ENCODE measurements at regions not wholly inside any gene's neighbourhood (a gene's known extent, or its start where the extent isn't known, plus 50 kb on each side); places are given as distances from the start of the nearest gene placed in this dataset.

DNA sequence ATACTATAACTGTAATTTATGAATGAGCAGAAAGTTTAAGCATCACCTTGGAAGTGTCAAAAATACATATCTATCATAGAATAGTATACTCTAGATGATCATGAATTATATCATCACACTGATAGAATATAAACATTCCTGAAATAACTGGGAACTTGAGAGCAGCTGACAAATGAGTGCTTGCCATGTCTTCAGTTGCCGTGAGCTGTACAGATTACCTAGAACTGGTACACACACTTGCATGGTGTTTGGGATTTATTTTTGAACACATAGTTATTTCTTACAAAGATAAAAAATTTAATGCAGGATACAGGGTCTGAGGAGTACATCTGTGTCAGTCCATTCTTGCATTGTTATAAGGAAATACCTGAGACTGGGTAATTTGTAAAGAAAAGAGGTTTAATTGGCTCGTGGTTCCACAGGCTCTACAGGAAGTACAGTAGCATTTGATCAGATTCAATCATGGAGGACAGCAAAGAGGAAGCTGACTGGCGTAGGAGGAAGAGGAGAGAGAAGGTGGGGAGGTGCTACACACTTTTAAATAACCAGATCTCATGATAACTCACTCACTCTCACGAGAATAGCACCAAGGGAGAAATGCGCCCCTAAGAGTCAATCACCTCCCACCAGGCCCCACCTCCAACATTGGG is 60.4 kb upstream of the MBNL2 start:
- H2AFZ ChIP-seq: no peak overlapping the region
- H3K9me2 ChIP-seq (replicated peaks; ENCODE audit: insufficient read depth): no peaks in the 10 kb centered on the region
- H3K36me3 ChIP-seq (replicated peaks; ENCODE audit: insufficient read depth, low read depth): no peaks in the 10 kb centered on the region
- 89% methylated on average over 5 of the region's 5 CpGs for WGBS (ENCODE audit: low lambda C conversion rate, missing lambda C conversion rate)
- H3K4me1 ChIP-seq (ENCODE audit: insufficient read depth): no peaks in the 10 kb centered on the region
- DNase-seq (ENCODE audit: low spot score): no peak
- no peak for TF ChIP-seq EZH2phosphoT487 (IDR thresholded peaks at IDR 0.05; ENCODE audit: low read depth, severe bottlenecking, unreplicated experiment)
- no peak for TF ChIP-seq CTCF (IDR thresholded peaks at IDR 0.05; ENCODE audit: poor library complexity)
- TF ChIP-seq EZH2 (IDR thresholded peaks at IDR 0.05; ENCODE audit: borderline replicate concordance): no peak
- no peaks in the 10 kb centered on the region for H3K79me2 ChIP-seq
- no peak overlapping the region for H3K4me2 ChIP-seq
- no peaks in the 10 kb centered on the region for H3K9me3 ChIP-seq (ENCODE audit: low read depth)
- H3K4me3 ChIP-seq: no peak overlapping the region
- no peaks in the 10 kb centered on the region for H3K27me3 ChIP-seq
- no peak overlapping the region for H3K27ac ChIP-seq
- no peaks in the 10 kb centered on the region for H4K20me1 ChIP-seq (ENCODE audit: insufficient read depth, poor library complexity, severe bottlenecking)

GRCh38 chr13:97165502-97166425 is 56.4 kb upstream of the MBNL2 start:
- H3K4me2 ChIP-seq: no peak overlapping the region

GRCh38 chr13:97171136-97171535 is 51.0 kb upstream of the MBNL2 start:
- Histone ChIP-seq H3K4me2 (no peak overlapping the region), H3K4me3 (no peak overlapping the region), H3K9me3 (ENCODE audit: low read depth) (no peaks in the 10 kb centered on the region), H2AFZ (no peak overlapping the region), H3K4me1 (ENCODE audit: insufficient read depth) (no peaks in the 10 kb centered on the region), H3K9me2 (replicated peaks; ENCODE audit: insufficient read depth) (no peaks in the 10 kb centered on the region), H3K27ac (no peak overlapping the region), H3K36me3 (replicated peaks; ENCODE audit: insufficient read depth, low read depth) (no peaks in the 10 kb centered on the region), H4K20me1 (ENCODE audit: insufficient read depth, poor library complexity, severe bottlenecking) (no peaks in the 10 kb centered on the region), H3K27me3 (no peaks in the 10 kb centered on the region), H3K79me2 (no peaks in the 10 kb centered on the region)
- no peak for TF ChIP-seq CTCF (IDR thresholded peaks at IDR 0.05; ENCODE audit: poor library complexity)
- TF ChIP-seq EZH2 (IDR thresholded peaks at IDR 0.05; ENCODE audit: borderline replicate concordance): no peak
- TF ChIP-seq EZH2phosphoT487 (IDR thresholded peaks at IDR 0.05; ENCODE audit: low read depth, severe bottlenecking, unreplicated experiment): no peak
- DNase-seq (ENCODE audit: low spot score): no peak
- WGBS (ENCODE audit: low lambda C conversion rate, missing lambda C conversion rate): 91% methylated on average over 2 of the region's 2 CpGs

More at GRCh38 chr13:97165502-97166425, 56.4 kb upstream of the MBNL2 start:
- no peaks in the 10 kb centered on the region for H3K9me2 ChIP-seq (replicated peaks; ENCODE audit: insufficient read depth)
- no peak overlapping the region for H3K27ac ChIP-seq
- no peak overlapping the region for H3K4me3 ChIP-seq
- 82% methylated on average over 2 of the region's 2 CpGs for WGBS (ENCODE audit: low lambda C conversion rate, missing lambda C conversion rate)
- H3K36me3 ChIP-seq (replicated peaks; ENCODE audit: insufficient read depth, low read depth): no peaks in the 10 kb centered on the region
- H3K9me3 ChIP-seq (ENCODE audit: low read depth): no peaks in the 10 kb centered on the region
- no peaks in the 10 kb centered on the region for H3K4me1 ChIP-seq (ENCODE audit: insufficient read depth)
- no peaks in the 10 kb centered on the region for H3K27me3 ChIP-seq
- H3K79me2 ChIP-seq: no peaks in the 10 kb centered on the region
- DNase-seq (ENCODE audit: low spot score): peak; percentile 25
- no peak overlapping the region for H2AFZ ChIP-seq
- TF ChIP-seq CTCF (IDR thresholded peaks at IDR 0.05; ENCODE audit: poor library complexity): no peak
- TF ChIP-seq EZH2 (IDR thresholded peaks at IDR 0.05; ENCODE audit: borderline replicate concordance): no peak
- TF ChIP-seq EZH2phosphoT487 (IDR thresholded peaks at IDR 0.05; ENCODE audit: low read depth, severe bottlenecking, unreplicated experiment): no peak
- H4K20me1 ChIP-seq (ENCODE audit: insufficient read depth, poor library complexity, severe bottlenecking): no peaks in the 10 kb centered on the region

All from hepatocyte (in vitro differentiated cells).